IMR-90 (cell line): ENCODE measurements at regions not wholly inside any gene's neighbourhood (a gene's known extent, or its start where the extent isn't known, plus 50 kb on each side); places are given as distances from the start of the nearest gene placed in this dataset.
A peak's percentile ranks its signal among the peaks of the same experiment; 100 is the strongest.

Experiments
- ATAC-seq: fragments of 200-7000 bp; cut with Tn5 transposase; 2 replicates; pipeline ENCODE4 v1.9.1; 2020; ENCODE audit warnings: low read depth, mild to moderate bottlenecking, moderate library complexity
- BruUV-seq: library from RNA; stranded (reverse); fragments of 400-500 nt; replicated peaks from 2 replicates; lab custom pipeline; 2021; lab: Mats Ljungman, UMichigan
- CTCF ChIA-PET: fragments of 300-600 bp; formaldehyde crosslinking; extraction: SDS; loops from one replicate; lab custom pipeline; 2021; ENCODE audit warnings: antibody characterized with exemption; lab: Yijun Ruan, JAX
- POLR2A ChIA-PET: fragments of 300-600 bp; sonication (Branson Sonifier 250); formaldehyde crosslinking; loops from one replicate; lab custom pipeline; 2022; ENCODE audit warnings: antibody characterized with exemption; ENCODE audit not compliant: unreplicated experiment; lab: Charles Lee
- DNase-seq: peaks from one replicate; pipeline ENCODE4 v3.0.0; 2013
- H2AFZ ChIP-seq: replicated peaks from 2 replicates; pipeline ENCODE3; 2013; ENCODE audit warnings: low read length, mild to moderate bottlenecking; ENCODE audit not compliant: poor library complexity
- H2AK5ac ChIP-seq: 2 replicates; pipeline ENCODE4 v1.6.1; 2013; ENCODE audit warnings: low read depth, low read length, inconsistent platforms
- H2AK9ac ChIP-seq: replicated peaks from 2 replicates; pipeline ENCODE3; 2013; ENCODE audit warnings: mild to moderate bottlenecking, low read depth, low read length, moderate library complexity; ENCODE audit not compliant: poor library complexity
- H2BK120ac ChIP-seq: 2 replicates; pipeline ENCODE4 v1.6.1; 2013; ENCODE audit warnings: low read depth, low read length, inconsistent platforms
- H2BK15ac ChIP-seq: 3 replicates; pipeline ENCODE4 v1.6.1; 2013; ENCODE audit warnings: low read depth, low read length, inconsistent platforms
- H2BK20ac ChIP-seq: 2 replicates; pipeline ENCODE4 v1.6.1; 2013; ENCODE audit warnings: low read depth, mild to moderate bottlenecking, inconsistent platforms, low read length, moderate library complexity
- H2BK5ac ChIP-seq: 2 replicates; pipeline ENCODE4 v1.6.1; 2013; ENCODE audit warnings: mild to moderate bottlenecking, low read depth, low read length, inconsistent platforms; ENCODE audit not compliant: poor library complexity, severe bottlenecking
- H3K14ac ChIP-seq: replicated peaks from 2 replicates; pipeline ENCODE4 v1.6.1; 2013; ENCODE audit warnings: low read depth, low read length, inconsistent platforms
- H3K18ac ChIP-seq: 2 replicates; pipeline ENCODE4 v1.6.1; 2013; ENCODE audit warnings: low read depth, low read length, control low read depth
- H3K23ac ChIP-seq: 2 replicates; pipeline ENCODE4 v1.6.1; 2013; ENCODE audit warnings: low read depth, low read length, inconsistent platforms
- H3K27ac ChIP-seq: 2 replicates; pipeline ENCODE4 v1.5.1; 2013; ENCODE audit warnings: mild to moderate bottlenecking, control low read depth, low read length; ENCODE audit not compliant: insufficient read depth
- H3K27me3 ChIP-seq: 2 replicates; pipeline ENCODE4 v1.6.1; 2013; ENCODE audit warnings: low read length; ENCODE audit not compliant: control insufficient read depth, insufficient read depth
- H3K36me3 ChIP-seq: 2 replicates; pipeline ENCODE4 v1.6.1; 2013; ENCODE audit warnings: low read length, mixed read lengths; ENCODE audit not compliant: control insufficient read depth, insufficient read depth
- H3K4ac ChIP-seq: 2 replicates; pipeline ENCODE4 v1.6.1; 2013; ENCODE audit warnings: low read depth, low read length, inconsistent platforms
- H3K4me1 ChIP-seq: 2 replicates; pipeline ENCODE4 v1.6.1; 2013; ENCODE audit warnings: low read length, mixed read lengths; ENCODE audit not compliant: control insufficient read depth, insufficient read depth
- H3K4me2 ChIP-seq: 2 replicates; pipeline ENCODE4 v1.6.1; 2013; ENCODE audit warnings: low read depth, mild to moderate bottlenecking, control low read depth, low read length, moderate library complexity
- H3K4me3 ChIP-seq: 2 replicates; pipeline ENCODE4 v1.5.1; 2013; ENCODE audit warnings: low read depth, mild to moderate bottlenecking, control low read depth, low read length, moderate library complexity; ENCODE audit not compliant: insufficient read depth
- H3K56ac ChIP-seq: 2 replicates; pipeline ENCODE4 v1.6.1; 2013; ENCODE audit warnings: low read length, inconsistent platforms; ENCODE audit not compliant: insufficient read depth; ENCODE audit errors: extremely low read depth
- H3K79me1 ChIP-seq, 2 experiments: 2 replicates each; pipeline ENCODE4 v1.6.1; 2013; ENCODE audit warnings: low read length in 2 of 2, inconsistent platforms in 1 of 2, low read depth in 1 of 2
- H3K9ac ChIP-seq: 2 replicates; pipeline ENCODE4 v1.6.1; 2013; ENCODE audit warnings: low read depth, low read length, control low read depth
- H3K9me1 ChIP-seq: 2 replicates; pipeline ENCODE4 v1.6.1; 2013; ENCODE audit warnings: low read length, inconsistent platforms; ENCODE audit not compliant: insufficient read depth
- H3K9me3 ChIP-seq: 2 replicates; pipeline ENCODE4 v1.6.1; 2013; ENCODE audit warnings: low read length; ENCODE audit not compliant: control insufficient read depth, insufficient read depth
- H4K20me1 ChIP-seq: 2 replicates; pipeline ENCODE4 v1.6.1; 2013; ENCODE audit warnings: low read length, inconsistent platforms; ENCODE audit not compliant: insufficient read depth
- H4K5ac ChIP-seq: 2 replicates; pipeline ENCODE4 v1.6.1; 2013; ENCODE audit warnings: mild to moderate bottlenecking, low read depth, low read length, control low read depth
- H4K8ac ChIP-seq, 2 experiments: 2 replicates each; pipeline ENCODE4 v1.6.1; 2013; ENCODE audit warnings: low read depth in 2 of 2, low read length in 2 of 2, control low read depth in 1 of 2, inconsistent platforms in 1 of 2
- H4K91ac ChIP-seq: 2 replicates; pipeline ENCODE4 v1.6.1; 2013; ENCODE audit warnings: low read depth, low read length, inconsistent platforms; ENCODE audit not compliant: insufficient read depth
- BHLHE40 ChIP-seq: fragments of 150-350 bp; IDR thresholded peaks from 2 replicates; pipeline ENCODE4 v1.6.1; 2016; ENCODE audit warnings: mild to moderate bottlenecking, low read depth, low read length
- CEBPB ChIP-seq: IDR thresholded peaks from 2 replicates; pipeline ENCODE4 v1.6.1; 2012; ENCODE audit warnings: low read depth, low read length, improper control_type of control experiment
- CHD1 ChIP-seq: IDR thresholded peaks from 2 replicates; pipeline ENCODE4 v1.6.1; 2012; ENCODE audit warnings: low read depth, low read length, improper control_type of control experiment
- MAZ ChIP-seq: IDR thresholded peaks from 2 replicates; pipeline ENCODE4 v1.6.1; 2012; ENCODE audit warnings: low read depth, mild to moderate bottlenecking, low read length, improper control_type of control experiment, moderate library complexity, borderline replicate concordance
- RAD21 ChIP-seq: IDR thresholded peaks from 2 replicates; pipeline ENCODE4 v1.6.1; 2012; ENCODE audit warnings: low read length, improper control_type of control experiment
- RFX5 ChIP-seq: IDR thresholded peaks from 2 replicates; pipeline ENCODE4 v1.8.0; 2012; ENCODE audit warnings: low read depth, mild to moderate bottlenecking, low read length, moderate library complexity
- WGBS, 2 experiments: methylation state at CpG; one replicate each; pipeline versions ENCODE4 v1.1.5 to v1.1.7; 2013; ENCODE audit warnings: missing lambda C conversion rate in 2 of 2; ENCODE audit not compliant: insufficient read length in 1 of 2; ENCODE audit errors: extremely low coverage in 2 of 2; 5-methylcytosine and 5-hydroxymethylcytosine counted together
- dilution Hi-C: fragments of 300-500 bp; cut with HindIII; formaldehyde crosslinking; loops from one replicate; pipeline ENCODE4 v1.14.3; 2018; ENCODE audit warnings: low sequenced_read_pairs; ENCODE audit not compliant: unreplicated experiment
- in situ Hi-C: fragments of 300-500 bp; cut with MboI; formaldehyde crosslinking; loops from 3 replicates; pipeline ENCODE4 v1.14.3; 2019; ENCODE audit warnings: low sequenced_read_pairs, inconsistent platforms, mixed read lengths
- intact Hi-C: fragments of 100-400 bp; cut with micrococcal nuclease; formaldehyde crosslinking; loops from 2 replicates; pipeline ENCODE4 v1.10.0; 2022

GRCh38 chr4:124139044-124139443 is 573.5 kb downstream of the ANKRD50 start:
- H3K27me3 ChIP-seq: no peaks in the 10 kb centered on the region
- no peaks in the 10 kb centered on the region for H3K4me1 ChIP-seq
- no peak overlapping the region for H4K5ac ChIP-seq
- no peaks in the 10 kb centered on the region for H3K9me1 ChIP-seq
- no peaks in the 10 kb centered on the region for H3K9me3 ChIP-seq
- no peak overlapping the region for H2BK120ac ChIP-seq
- in situ Hi-C loops: no loop called here
- no peak overlapping the region for H2BK15ac ChIP-seq
- no peak overlapping the region for H2AFZ ChIP-seq
- no peak overlapping the region for H3K27ac ChIP-seq
- no peak overlapping the region for H4K91ac ChIP-seq
- no peak overlapping the region for H3K4me2 ChIP-seq
- no peak overlapping the region for H3K56ac ChIP-seq
- no peak overlapping the region for H2AK5ac ChIP-seq
- H3K23ac ChIP-seq: no peak overlapping the region
- no peak overlapping the region for H2BK5ac ChIP-seq
- H3K18ac ChIP-seq: no peak overlapping the region
- no peak overlapping the region for H2BK20ac ChIP-seq
- no peak overlapping the region for H3K9ac ChIP-seq
- CTCF ChIA-PET: no interaction called here
- no TSS peak for BruUV-seq
- no peak overlapping the region for H3K4ac ChIP-seq
- POLR2A ChIA-PET: no interaction called here
- H3K79me1 ChIP-seq: no peaks in the 10 kb centered on the region
- ATAC-seq (no peak), DNase-seq (no peak)
- no peaks in the 10 kb centered on the region for H3K36me3 ChIP-seq
- no peak for TF ChIP-seq MAZ
- no peak for TF ChIP-seq RAD21
- no peak for TF ChIP-seq BHLHE40
- no peak for TF ChIP-seq CHD1
- TF ChIP-seq CEBPB: peak; percentile 69
- TF ChIP-seq RFX5: no peak
- dilution Hi-C loops: no loop called here
- H4K20me1 ChIP-seq: no peaks in the 10 kb centered on the region
- no peak overlapping the region for H3K4me3 ChIP-seq
- 80% methylated on average over 2 of the region's 6 CpGs; no CpG with 5 or more reads in 1 of the 2 experiments for WGBS, 2 experiments
- H4K8ac ChIP-seq: no peak overlapping the region
- intact Hi-C loops: no loop called here
- no peak overlapping the region for H2AK9ac ChIP-seq
- H3K14ac ChIP-seq: no peak overlapping the region
